K562 (cell line): ENCODE measurements at regions not wholly inside any gene's neighbourhood (a gene's known extent, or its start where the extent isn't known, plus 50 kb on each side); places are given as distances from the start of the nearest gene placed in this dataset.

Experiments
- ATAC-seq: fragments of 200-7000 bp; cut with Tn5 transposase; 3 replicates; pipeline ENCODE4 v1.9.1; 2020; ENCODE audit warnings: moderate library complexity
- BruUV-seq: library from RNA; stranded (reverse); fragments of 400-500 nt; replicated peaks from 2 replicates; lab custom pipeline; 2021; lab: Mats Ljungman, UMichigan
- CTCF ChIA-PET: fragments of 300-600 bp; formaldehyde crosslinking; extraction: SDS; loops from one replicate; lab custom pipeline; 2021; ENCODE audit warnings: low intra/inter-chr PET ratio; lab: Yijun Ruan, JAX
- POLR2A ChIA-PET: fragments of 300-600, 350-650 bp; sonication (Branson Sonifier 250); formaldehyde crosslinking; extraction: SDS; loops from one replicate; lab custom pipeline; 2021; ENCODE audit warnings: antibody characterized with exemption, inconsistent platforms; lab: Yijun Ruan, JAX
- DNase-seq, 4 experiments: peaks; one replicate each; pipeline versions ENCODE4 v3.0.0 to v3.0.0-alpha.2; 2011 to 2018; ENCODE audit warnings: low spot score in 3 of 4, mixed read lengths in 3 of 4; ENCODE audit errors: extremely low read depth in 1 of 4
- FAIRE-seq: peaks from 2 replicates; lab custom pipeline; 2011; peaks lifted over from hg19 to GRCh38; lab: Jason Lieb, UNC
- H2AFZ ChIP-seq: 2 replicates; pipeline ENCODE4 v1.6.0; 2011; ENCODE audit warnings: low read depth, low read length, control low read depth, inconsistent platforms
- H3K27ac ChIP-seq: fragments of 200-600 bp; 3 replicates; pipeline ENCODE4 v1.8.0; 2011; ENCODE audit warnings: low read depth, mild to moderate bottlenecking, control low read depth, inconsistent platforms, low read length, moderate library complexity, mixed read lengths; ENCODE audit errors: extremely low read depth
- H3K27me3 ChIP-seq, 2 experiments: fragments of 300-600 bp in 1 of 2; 2 replicates in 1 of 2; 3 replicates in 1 of 2; pipeline versions ENCODE4 v1.6.0 to v1.8.0; 2011; ENCODE audit warnings: inconsistent platforms in 2 of 2, low read length in 2 of 2, mild to moderate bottlenecking in 1 of 2, mixed read lengths in 1 of 2, moderate library complexity in 1 of 2; ENCODE audit not compliant: control insufficient read depth in 2 of 2, insufficient read depth in 2 of 2
- H3K36me3 ChIP-seq: fragments of 300-600 bp; 3 replicates; pipeline ENCODE4 v1.8.0; 2011; ENCODE audit warnings: mild to moderate bottlenecking, low read length, inconsistent platforms; ENCODE audit not compliant: control insufficient read depth, insufficient read depth
- H3K4me1 ChIP-seq, 2 experiments: fragments of 200-600 bp in 1 of 2; replicated peaks in 1 of 2; 2 replicates in 1 of 2; 3 replicates in 1 of 2; pipeline versions ENCODE4 v1.5.1 to v1.8.0; 2011; ENCODE audit warnings: inconsistent platforms in 2 of 2, low read length in 2 of 2, mild to moderate bottlenecking in 1 of 2, mixed read lengths in 1 of 2, moderate library complexity in 1 of 2; ENCODE audit not compliant: control insufficient read depth in 2 of 2, insufficient read depth in 2 of 2
- H3K4me2 ChIP-seq: 2 replicates; pipeline ENCODE4 v1.6.1; 2011; ENCODE audit warnings: low read length, control low read depth, inconsistent platforms, mixed read lengths; ENCODE audit not compliant: insufficient read depth
- H3K4me3 ChIP-seq: fragments of 200-600 bp; sonication (generic), shearing (Covaris generic); 2 replicates; pipeline ENCODE4 v1.5.1; 2016; ENCODE audit warnings: control low read depth, inconsistent platforms
- H3K79me2 ChIP-seq: fragments of 200-600 bp; 3 replicates; pipeline ENCODE4 v1.8.0; 2011; ENCODE audit warnings: low read length, inconsistent platforms; ENCODE audit not compliant: control insufficient read depth, insufficient read depth
- H3K9ac ChIP-seq, 2 experiments: 2 replicates each; pipeline versions ENCODE4 v1.6.0 to v1.6.1; 2011; ENCODE audit warnings: low read depth in 2 of 2, low read length in 2 of 2, control low read depth in 1 of 2, inconsistent platforms in 1 of 2, mild to moderate bottlenecking in 1 of 2, mixed read lengths in 1 of 2; ENCODE audit not compliant: insufficient read depth in 1 of 2
- H3K9me1 ChIP-seq: one replicate; pipeline ENCODE4 v1.6.0; 2011; ENCODE audit warnings: inconsistent platforms, mild to moderate bottlenecking, low read length, moderate library complexity; ENCODE audit not compliant: control insufficient read depth, insufficient read depth
- H3K9me3 ChIP-seq: replicated peaks from 2 replicates; pipeline ENCODE4 v1.5.1; 2011; ENCODE audit warnings: low read depth, low read length, inconsistent platforms; ENCODE audit not compliant: control insufficient read depth, insufficient read depth
- H4K20me1 ChIP-seq: replicated peaks from 2 replicates; pipeline ENCODE4 v1.6.1; 2011; ENCODE audit warnings: low read length, inconsistent platforms, mixed read lengths; ENCODE audit not compliant: control insufficient read depth, insufficient read depth
- EHMT2 ChIP-seq: fragments of 450-650 bp; IDR thresholded peaks from 2 replicates; pipeline ENCODE4 v1.6.1; 2018; ENCODE audit warnings: antibody characterized with exemption
- ZBTB8A ChIP-seq: fragments of 450-650 bp; IDR thresholded peaks from 2 replicates; pipeline ENCODE4 v1.6.1; 2018; ENCODE audit warnings: mild to moderate bottlenecking, moderate library complexity; ENCODE audit not compliant: partially characterized antibody
- WGBS: fragments of 100-300 bp; shearing (Covaris generic); methylation state at CpG from one replicate; pipeline ENCODE4 v1.1.6; 2016; ENCODE audit warnings: low coverage, mixed read lengths; ENCODE audit not compliant: insufficient coverage; ENCODE audit errors: missing lambda C conversion rate; 5-methylcytosine and 5-hydroxymethylcytosine counted together
- in situ Hi-C: fragments of 300-500 bp; cut with MboI; formaldehyde crosslinking; loops from 4 replicates; pipeline ENCODE4 v1.15.0; 2018; ENCODE audit warnings: inconsistent platforms, mixed read lengths
- intact Hi-C: fragments of 100-400 bp; cut with micrococcal nuclease; formaldehyde crosslinking; loops from 2 replicates; pipeline ENCODE4 v1.14.2; 2022

DNA sequence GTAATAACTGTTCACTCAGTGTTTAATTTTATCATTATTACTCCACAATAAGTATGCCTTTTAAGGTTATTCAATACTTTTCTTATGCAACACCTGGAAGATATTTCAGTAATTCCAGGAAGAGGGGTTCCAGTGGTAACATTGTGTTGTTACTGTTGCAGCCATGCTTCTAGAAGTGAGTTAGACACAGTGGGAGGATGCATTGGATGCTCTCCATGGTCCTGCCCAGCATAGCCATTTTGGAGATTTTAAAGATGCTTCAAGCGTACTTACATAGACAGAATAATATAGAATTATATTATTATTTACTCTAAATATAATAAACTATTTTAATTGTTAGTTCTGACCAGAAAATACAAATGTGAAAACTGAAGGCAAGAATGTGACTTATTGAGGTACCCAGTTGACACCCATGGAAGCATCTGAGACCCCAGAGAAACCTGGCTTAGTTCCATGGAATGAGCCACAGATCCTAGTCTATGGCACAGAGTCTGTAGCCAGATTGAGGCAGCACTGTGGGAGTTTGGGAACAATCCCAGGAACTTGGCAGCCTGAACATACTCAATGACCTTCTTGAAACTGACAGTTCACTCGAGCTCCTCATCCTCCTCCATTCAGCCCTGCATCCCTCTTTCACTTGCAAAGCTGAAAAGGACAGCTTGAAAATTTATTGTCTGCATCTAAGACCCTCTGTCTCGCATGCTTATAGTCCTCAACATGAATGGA lies 190.1 kb upstream of the HS3ST4 start (continued):
- TF ChIP-seq EHMT2: peak; percentile 82

DNA sequence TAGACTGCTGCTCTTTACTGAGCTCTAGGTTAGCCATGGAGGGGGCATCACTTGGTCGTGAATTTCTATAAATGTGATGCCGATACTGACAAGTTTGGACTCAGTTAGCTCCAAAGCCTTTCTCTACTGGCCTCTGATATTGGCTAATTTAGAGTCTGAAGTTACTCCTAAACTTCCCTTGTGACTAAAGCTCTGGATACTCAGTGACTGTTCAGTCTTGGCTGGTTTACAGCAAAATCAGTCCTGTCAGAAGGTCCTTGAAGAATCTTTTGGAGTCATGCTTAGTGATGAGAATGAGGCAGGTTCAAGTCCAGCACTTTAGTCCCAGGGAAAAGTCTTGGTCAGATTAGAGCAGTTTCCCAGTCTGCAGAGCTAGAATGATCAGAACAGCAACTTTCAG lies 197.5 kb upstream of the HS3ST4 start:
- BruUV-seq: no TSS peak
- 0% methylated on average over 2 of the region's 2 CpGs for WGBS
- ATAC-seq (no peak), FAIRE-seq (no peak), DNase-seq (no peak)
- no peak overlapping the region for H3K4me3 ChIP-seq
- no peak overlapping the region for H3K27ac ChIP-seq
- CTCF ChIA-PET: no interaction called here
- intact Hi-C loops: no loop called here
- no peak overlapping the region for H2AFZ ChIP-seq
- no peaks in the 10 kb centered on the region for H3K36me3 ChIP-seq
- no peaks in the 10 kb centered on the region for H4K20me1 ChIP-seq
- H3K4me2 ChIP-seq: no peak overlapping the region
- POLR2A ChIA-PET: interaction anchor here (1.3 to 1.5 kb wide), 2 partner anchors 10 to 19 kb away, joined by 4 to 6 read pairs; no protein-coding TSS in a partner anchor
- no peaks in the 10 kb centered on the region for H3K79me2 ChIP-seq
- H3K9ac ChIP-seq: no peak overlapping the region
- no peaks in the 10 kb centered on the region for H3K4me1 ChIP-seq
- H3K27me3 ChIP-seq: peaks cover 0 to 4% of the 10 kb centered on the region in 2 experiments; a peak in 1 of 5 replicates
- H3K9me3 ChIP-seq: no peaks in the 10 kb centered on the region
- in situ Hi-C loops: no loop called here
- TF ChIP-seq ZBTB8A: no peak
- no peaks in the 10 kb centered on the region for H3K9me1 ChIP-seq
